ENCODE measurements at regions not wholly inside any gene's neighbourhood (a gene's known extent, or its start where the extent isn't known, plus 50 kb on each side); places are given as distances from the start of the nearest gene placed in this dataset.

DNA sequence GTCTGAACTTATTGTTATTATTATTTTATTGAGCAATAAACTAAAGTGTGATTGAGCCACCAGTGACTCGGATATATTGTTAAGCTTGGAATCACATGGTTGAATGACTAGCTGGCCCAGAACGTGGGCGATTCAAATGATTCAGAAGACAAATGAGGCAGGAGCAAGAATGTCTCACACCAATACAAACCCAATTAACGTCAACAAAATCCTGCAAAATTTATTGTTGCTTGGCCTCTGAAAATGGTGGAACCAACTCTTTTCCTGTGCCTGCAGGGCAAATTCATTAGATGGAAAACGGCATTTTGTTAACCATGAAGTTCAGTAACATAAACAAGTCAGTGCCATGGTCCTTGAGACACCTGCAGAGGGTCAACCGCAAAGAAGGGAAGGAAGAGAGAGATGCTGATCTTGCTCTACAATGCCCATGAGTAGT lies 482.0 kb downstream of the SETD4 start:
- intact Hi-C loops (cut with DNase I; ENCODE audit: low total_unique reads), result no loop called here
- 58 to 59% methylated on average over 6 of the region's 6 CpGs for WGBS, 2 donors
- no peak for DNase-seq (ENCODE audit: low spot score in 2 of 2)
- TF ChIP-seq, protein P1, sequence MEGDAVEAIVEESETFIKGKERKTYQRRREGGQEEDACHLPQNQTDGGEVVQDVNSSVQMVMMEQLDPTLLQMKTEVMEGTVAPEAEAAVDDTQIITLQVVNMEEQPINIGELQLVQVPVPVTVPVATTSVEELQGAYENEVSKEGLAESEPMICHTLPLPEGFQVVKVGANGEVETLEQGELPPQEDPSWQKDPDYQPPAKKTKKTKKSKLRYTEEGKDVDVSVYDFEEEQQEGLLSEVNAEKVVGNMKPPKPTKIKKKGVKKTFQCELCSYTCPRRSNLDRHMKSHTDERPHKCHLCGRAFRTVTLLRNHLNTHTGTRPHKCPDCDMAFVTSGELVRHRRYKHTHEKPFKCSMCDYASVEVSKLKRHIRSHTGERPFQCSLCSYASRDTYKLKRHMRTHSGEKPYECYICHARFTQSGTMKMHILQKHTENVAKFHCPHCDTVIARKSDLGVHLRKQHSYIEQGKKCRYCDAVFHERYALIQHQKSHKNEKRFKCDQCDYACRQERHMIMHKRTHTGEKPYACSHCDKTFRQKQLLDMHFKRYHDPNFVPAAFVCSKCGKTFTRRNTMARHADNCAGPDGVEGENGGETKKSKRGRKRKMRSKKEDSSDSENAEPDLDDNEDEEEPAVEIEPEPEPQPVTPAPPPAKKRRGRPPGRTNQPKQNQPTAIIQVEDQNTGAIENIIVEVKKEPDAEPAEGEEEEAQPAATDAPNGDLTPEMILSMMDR (IDR thresholded peaks at IDR 0.05), result no peak
- TF ChIP-seq POLR2A (IDR thresholded peaks at IDR 0.05), result no peak
- no peak overlapping the region for H3K4me3 ChIP-seq (ENCODE audit: low read depth, poor library complexity, severe bottlenecking)

DNA sequence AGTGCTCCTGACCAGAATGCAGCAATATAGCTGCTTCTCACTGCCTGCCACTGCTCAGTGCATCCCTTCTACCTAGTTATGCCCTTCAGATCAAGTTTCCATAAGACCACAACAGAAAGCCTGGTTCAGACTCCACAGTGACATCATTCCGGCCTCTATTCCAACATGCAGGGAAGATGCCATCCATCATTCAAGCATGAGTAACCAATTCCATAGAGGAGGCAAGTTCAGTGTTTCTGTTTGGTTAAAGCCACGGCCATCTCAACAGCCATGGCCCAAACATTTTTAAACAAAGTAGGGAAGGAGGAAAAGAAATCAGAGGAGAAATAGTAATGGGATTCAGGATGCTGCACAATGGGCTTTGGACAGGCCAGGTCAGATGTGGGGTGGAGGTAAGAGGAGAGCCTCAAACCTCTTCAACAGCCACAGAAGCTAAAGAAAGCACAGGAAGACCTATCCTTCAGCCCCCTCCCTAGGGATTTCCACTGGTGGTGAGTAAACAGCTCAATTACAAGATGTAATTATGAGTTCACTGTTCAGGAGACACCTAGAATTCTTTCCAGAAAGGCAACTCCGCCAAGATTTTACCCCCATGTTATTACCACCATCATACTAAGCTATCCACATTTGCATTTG lies 484.9 kb downstream of the SETD4 start:
- DNase-seq (ENCODE audit: low spot score in 2 of 2), result no peak
- WGBS, 2 donors, result 81 to 82% methylated on average over 3 of the region's 3 CpGs
- intact Hi-C loops (cut with DNase I; ENCODE audit: low total_unique reads), result no loop called here

DNA sequence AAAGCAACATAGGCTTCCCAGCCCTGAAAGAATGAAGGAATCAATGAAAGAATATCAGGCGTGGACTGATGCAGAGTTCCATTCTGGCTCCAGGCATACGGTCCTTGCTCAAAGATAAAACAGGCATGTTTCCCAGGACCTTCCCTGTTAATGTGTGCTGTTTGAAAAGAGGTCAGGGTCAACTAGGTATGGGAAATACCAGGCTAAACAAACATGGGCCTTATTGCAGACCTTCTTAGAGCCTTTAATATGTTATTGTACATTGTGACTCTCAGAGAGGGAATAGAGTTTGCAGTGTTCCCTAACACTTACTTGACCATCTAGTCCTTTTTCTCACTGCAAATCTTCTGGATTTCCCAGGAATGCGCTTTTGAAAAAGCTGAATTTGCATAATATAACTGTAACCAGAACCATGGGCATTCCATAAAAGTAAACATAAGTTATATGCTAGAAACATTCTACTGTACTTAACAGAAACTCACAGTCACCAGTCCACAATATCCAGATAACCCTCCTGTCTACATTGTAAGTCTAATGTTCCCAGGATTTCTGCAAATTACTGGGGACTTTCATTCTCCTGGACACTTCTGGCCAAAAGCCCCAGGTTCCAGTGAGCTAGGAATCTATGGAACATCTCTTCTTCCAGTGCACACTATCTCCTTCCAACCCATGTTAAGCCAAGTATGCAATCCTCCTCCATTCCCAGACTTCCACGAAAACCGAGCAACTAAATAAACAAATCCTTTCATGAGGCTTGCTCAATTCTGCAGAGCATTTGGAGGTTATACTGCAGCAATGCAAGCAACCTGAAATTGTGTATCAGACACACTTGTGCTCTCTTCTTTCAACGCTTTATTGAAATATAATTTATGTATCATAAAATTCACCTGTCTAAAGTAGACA lies 486.6 kb downstream of the SETD4 start:
- no peak for TF ChIP-seq POLR2A (IDR thresholded peaks at IDR 0.05)
- TF ChIP-seq, protein P1 (IDR thresholded peaks at IDR 0.05), result no peak
- no peak overlapping the region for H3K4me3 ChIP-seq (ENCODE audit: low read depth, poor library complexity, severe bottlenecking)
- WGBS, 2 donors, result 76 to 87% methylated on average over 6 of the region's 6 CpGs
- intact Hi-C loops (cut with DNase I; ENCODE audit: low total_unique reads), result no loop called here
- no peak for DNase-seq (ENCODE audit: low spot score in 2 of 2)

More for the DNA sequence above, 484.9 kb downstream of the SETD4 start:
- TF ChIP-seq, protein P1 (IDR thresholded peaks at IDR 0.05), result no peak
- TF ChIP-seq POLR2A (IDR thresholded peaks at IDR 0.05), result no peak
- no peak overlapping the region for H3K4me3 ChIP-seq (ENCODE audit: low read depth, poor library complexity, severe bottlenecking)

DNA sequence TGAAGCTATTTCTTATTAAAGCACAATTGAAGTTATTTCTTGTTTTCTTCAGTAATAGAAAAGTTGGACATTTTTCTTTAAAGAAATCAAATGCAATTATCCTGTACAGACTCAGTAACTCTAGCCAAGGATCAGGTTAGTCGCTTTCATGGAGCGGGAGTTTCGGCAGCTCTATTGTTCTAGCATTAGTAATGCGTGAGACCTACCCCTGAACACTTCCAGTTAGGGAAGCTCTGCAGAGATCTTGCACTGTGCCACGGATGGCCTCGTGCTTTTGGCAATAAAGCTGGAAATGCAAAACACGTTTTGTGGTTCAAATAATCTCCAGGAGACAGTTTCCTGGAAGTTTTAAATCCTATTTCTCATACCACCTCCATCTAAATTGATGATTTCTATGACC lies 488.4 kb downstream of the SETD4 start:
- DNase-seq (ENCODE audit: low spot score in 2 of 2), result no peak
- no peak for TF ChIP-seq POLR2A (IDR thresholded peaks at IDR 0.05)
- TF ChIP-seq, protein P1 (IDR thresholded peaks at IDR 0.05), result no peak
- no peak overlapping the region for H3K4me3 ChIP-seq (ENCODE audit: low read depth, poor library complexity, severe bottlenecking)
- 77 to 83% methylated on average over 7 of the region's 7 CpGs for WGBS, 2 donors
- intact Hi-C loops (cut with DNase I; ENCODE audit: low total_unique reads), result no loop called here

DNA sequence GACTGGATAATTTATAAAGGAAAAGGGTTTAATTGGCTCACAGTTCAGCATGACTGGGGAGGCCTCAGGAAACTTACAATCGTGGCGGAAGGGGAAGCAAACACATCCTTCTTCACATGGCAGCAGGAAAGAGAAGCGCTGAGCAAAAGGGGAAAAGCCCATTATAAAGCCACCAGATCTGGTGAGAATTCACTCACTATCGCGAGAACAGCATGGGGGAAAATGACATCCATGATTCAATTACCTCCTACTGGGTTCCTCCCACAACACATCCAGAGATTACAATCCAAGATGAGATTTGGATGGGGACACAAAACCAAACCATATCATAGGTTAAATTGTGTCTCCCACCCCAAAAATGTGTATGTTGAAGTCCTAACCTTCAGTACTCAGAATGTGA lies 491.7 kb downstream of the SETD4 start:
- WGBS, 2 donors, result 81 to 89% methylated on average over 5 of the region's 5 CpGs
- no peak for DNase-seq (ENCODE audit: low spot score in 2 of 2)
- TF ChIP-seq, protein P1 (IDR thresholded peaks at IDR 0.05), result no peak
- no peak for TF ChIP-seq POLR2A (IDR thresholded peaks at IDR 0.05)
- no peak overlapping the region for H3K4me3 ChIP-seq (ENCODE audit: low read depth, poor library complexity, severe bottlenecking)
- intact Hi-C loops (cut with DNase I; ENCODE audit: low total_unique reads), result no loop called here
